SK-N-MC (cell line): ENCODE measurements at regions not wholly inside any gene's neighbourhood (a gene's known extent, or its start where the extent isn't known, plus 50 kb on each side); places are given as distances from the start of the nearest gene placed in this dataset.

Source experiments
- EZH2 ChIP-seq: fragments of 200-600 bp; sonication (generic); IDR thresholded peaks from one replicate; pipeline ENCODE4 v1.6.1; 2017; ENCODE audit warnings: antibody characterized with exemption
- FOXP2 ChIP-seq: optimal IDR thresholded peaks from 2 replicates; pipeline ENCODE3; 2011; ENCODE audit warnings: mild to moderate bottlenecking, moderate library complexity; ENCODE audit not compliant: insufficient read depth; ENCODE audit errors: extremely low read length, control extremely low read depth
- POLR2AphosphoS5 ChIP-seq: IDR thresholded peaks from 2 replicates; pipeline ENCODE4 v1.6.1; 2012; ENCODE audit warnings: mild to moderate bottlenecking, low read depth, low read length, borderline replicate concordance

- no peak for TF ChIP-seq EZH2
- no peak for TF ChIP-seq POLR2AphosphoS5
- TF ChIP-seq FOXP2 = no peak
Measured at GRCh38 chr5:38008198-38008597, 168.4 kb upstream of the GDNF start.
